Upper lobe of right lung (tissue), 1 donor: ENCODE measurements at regions not wholly inside any gene's neighbourhood (a gene's known extent, or its start where the extent isn't known, plus 50 kb on each side); places are given as distances from the start of the nearest gene placed in this dataset.

Experiments used
- ATAC-seq: fragments of 200-7000 bp; cut with Tn5 transposase; one replicate; pipeline ENCODE4 v1.9.1; 2020; ENCODE audit warnings: mild to moderate bottlenecking, moderate library complexity
- DNase-seq: peaks from one replicate; pipeline ENCODE4 v3.0.0-alpha.2; 2020
- H3K27ac ChIP-seq: fragments of 200-600 bp; one replicate; pipeline ENCODE4 v1.8.0; 2022
- H3K27me3 ChIP-seq: fragments of 200-600 bp; one replicate; pipeline ENCODE4 v1.8.0; 2022; ENCODE audit warnings: mild to moderate bottlenecking
- H3K36me3 ChIP-seq: fragments of 200-600 bp; one replicate; pipeline ENCODE4 v1.8.0; 2022
- H3K4me1 ChIP-seq: fragments of 200-600 bp; one replicate; pipeline ENCODE4 v1.8.0; 2022
- H3K4me3 ChIP-seq: fragments of 200-600 bp; one replicate; pipeline ENCODE4 v1.8.0; 2022; ENCODE audit warnings: mild to moderate bottlenecking
- H3K9me3 ChIP-seq: fragments of 200-600 bp; one replicate; pipeline ENCODE4 v1.8.0; 2022
- CTCF ChIP-seq: fragments of 200-600 bp; IDR thresholded peaks from one replicate; pipeline ENCODE4 v1.8.0; 2022; ENCODE audit warnings: antibody characterized with exemption
- intact Hi-C: fragments of 100-400 bp; cut with DNase I; formaldehyde crosslinking; loops from one replicate; pipeline ENCODE4 v1.11.0; 2022
- donor health status: DM: no; HTN: yes; CAD: no; lungs with severe emphysema.

- ATAC-seq (no peak), DNase-seq (no peak)
- no peak overlapping the region for H3K4me3 ChIP-seq
- intact Hi-C loops: no loop called here
- H3K27me3 ChIP-seq: no peaks in the 10 kb centered on the region
- no peaks in the 10 kb centered on the region for H3K36me3 ChIP-seq
- TF ChIP-seq CTCF: no peak
- no peaks in the 10 kb centered on the region for H3K9me3 ChIP-seq
- H3K4me1 ChIP-seq: no peaks in the 10 kb centered on the region
- H3K27ac ChIP-seq: no peak overlapping the region
Measured at GRCh38 chr6:51161752-51162151, 343.1 kb downstream of the TFAP2B start.

DNA sequence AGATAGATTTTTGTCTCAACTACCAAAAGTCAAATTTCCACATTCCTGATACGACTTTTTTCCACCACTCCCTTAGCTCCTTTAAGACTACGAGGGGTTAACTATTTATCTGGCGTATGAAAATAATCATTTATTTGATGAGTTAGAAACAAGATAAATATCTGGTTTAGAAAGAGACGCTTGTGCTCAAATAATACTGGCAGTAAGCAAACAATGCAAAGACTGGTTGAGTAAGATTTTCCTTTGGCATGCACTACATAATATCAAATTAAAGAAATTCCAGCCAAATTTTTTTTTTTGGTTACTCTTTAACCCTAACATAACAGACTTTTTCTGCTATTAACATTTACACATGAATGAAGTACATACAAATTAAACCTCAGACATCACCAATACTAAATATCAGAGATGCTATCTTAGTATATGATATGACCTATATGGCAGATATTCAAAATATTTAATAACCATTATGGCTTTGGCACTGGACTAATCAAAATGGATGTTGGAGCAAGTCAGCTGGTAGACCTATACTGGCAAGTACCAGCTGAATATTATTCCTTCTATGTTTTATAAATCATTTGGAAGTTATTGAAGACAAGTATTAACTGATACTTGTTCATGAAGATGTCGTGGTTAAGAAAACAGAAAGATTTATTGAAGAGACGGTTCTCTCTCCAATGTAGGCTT, 345.3 kb downstream of the TFAP2B start:
- ATAC-seq (no peak), DNase-seq (no peak)
- Histone ChIP-seq H3K36me3 (no peaks in the 10 kb centered on the region), H3K27me3 (no peaks in the 10 kb centered on the region), H3K4me1 (no peaks in the 10 kb centered on the region), H3K4me3 (no peak overlapping the region), H3K9me3 (no peaks in the 10 kb centered on the region), H3K27ac (no peak overlapping the region)
- TF ChIP-seq CTCF: no peak
- intact Hi-C loops: no loop called here

- intact Hi-C loops: no loop called here
- Histone ChIP-seq H3K27me3 (no peaks in the 10 kb centered on the region), H3K4me1 (no peaks in the 10 kb centered on the region), H3K4me3 (no peak overlapping the region), H3K36me3 (no peaks in the 10 kb centered on the region), H3K9me3 (peaks cover 6% of the 10 kb centered on the region), H3K27ac (no peak overlapping the region)
- no peak for TF ChIP-seq CTCF
- ATAC-seq: no peak
- DNase-seq: no peak
Measured at GRCh38 chr6:51166914-51167313, 348.2 kb downstream of the TFAP2B start.

DNA sequence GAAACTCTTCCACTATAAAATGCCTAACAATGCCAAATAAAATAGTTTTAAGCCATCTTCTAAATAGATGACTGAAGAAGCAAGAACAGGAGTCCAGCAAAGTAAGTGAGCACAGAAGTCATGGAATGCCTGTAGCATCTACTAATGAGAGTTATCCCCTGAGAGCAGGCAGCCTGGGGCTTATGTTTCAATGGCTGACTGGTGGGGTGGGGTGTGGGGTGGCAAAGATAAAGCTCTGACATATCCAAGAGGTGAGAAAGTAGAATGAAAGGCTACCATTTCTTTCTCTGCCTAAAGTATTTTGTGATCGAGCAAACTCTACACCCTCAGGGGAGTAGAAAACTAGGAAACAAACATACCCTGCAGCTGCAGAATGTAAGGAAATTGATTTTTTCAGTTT, 348.8 kb downstream of the TFAP2B start:
- TF ChIP-seq CTCF: no peak
- Histone ChIP-seq H3K4me1 (no peaks in the 10 kb centered on the region), H3K36me3 (no peaks in the 10 kb centered on the region), H3K27me3 (no peaks in the 10 kb centered on the region), H3K9me3 (peaks cover 6% of the 10 kb centered on the region), H3K4me3 (no peak overlapping the region), H3K27ac (no peak overlapping the region)
- intact Hi-C loops: no loop called here
- DNase-seq (no peak), ATAC-seq (no peak)

GRCh38 chr6:51182827-51183226, 364.2 kb downstream of the TFAP2B start:
- H3K4me3 ChIP-seq: no peak overlapping the region
- intact Hi-C loops: no loop called here
- no peaks in the 10 kb centered on the region for H3K36me3 ChIP-seq

More at GRCh38 chr6:51182827-51183226, 364.2 kb downstream of the TFAP2B start:
- no peaks in the 10 kb centered on the region for H3K4me1 ChIP-seq
- no peak overlapping the region for H3K27ac ChIP-seq
- no peak for DNase-seq
- TF ChIP-seq CTCF: no peak
- no peaks in the 10 kb centered on the region for H3K9me3 ChIP-seq
- ATAC-seq: no peak
- no peaks in the 10 kb centered on the region for H3K27me3 ChIP-seq
